ENCODE measurements at regions not wholly inside any gene's neighbourhood (a gene's known extent, or its start where the extent isn't known, plus 50 kb on each side); places are given as distances from the start of the nearest gene placed in this dataset.
"Not testable (repeated sequence)": the region's sequence is repeated elsewhere in the genome, so short reads cannot be mapped to it uniquely, and the experiment has no call there.

- no peak for DNase-seq
Measured at GRCh38 chr3:193805448-193805847, 212.4 kb downstream of the OPA1 start.

- no peak for DNase-seq
Measured at GRCh38 chr3:193808317-193808716, 215.3 kb downstream of the OPA1 start.

GRCh38 chr3:193809106-193809505, 216.1 kb downstream of the OPA1 start:
- DNase-seq, result no peak

- DNase-seq, result no peak
Measured at GRCh38 chr3:193812078-193812725, 219.2 kb downstream of the OPA1 start.

- DNase-seq, result no peak
Measured at GRCh38 chr3:193812791-193813500, 219.9 kb downstream of the OPA1 start.

- no peak for DNase-seq
Measured at GRCh38 chr3:193813501-193813830, 220.5 kb downstream of the OPA1 start.

GRCh38 chr3:193814166-193814892, 221.3 kb downstream of the OPA1 start:
- DNase-seq, result no peak

- DNase-seq, result no peak
Measured at GRCh38 chr3:193815246-193816027, 222.4 kb downstream of the OPA1 start.

- no peak for DNase-seq
Measured at GRCh38 chr3:193816028-193816395, 223.0 kb downstream of the OPA1 start.

GRCh38 chr3:193816656-193817311, 223.8 kb downstream of the OPA1 start:
- no peak for DNase-seq

GRCh38 chr3:193819117-193820010, 226.4 kb downstream of the OPA1 start:
- no peak for DNase-seq

GRCh38 chr3:193821151-193821668, 228.2 kb downstream of the OPA1 start:
- no peak for DNase-seq

- no peak for DNase-seq
Measured at GRCh38 chr3:193822492-193823212, 229.6 kb downstream of the OPA1 start.

GRCh38 chr3:193823213-193823605, 230.2 kb downstream of the OPA1 start:
- DNase-seq, result not testable (repeated sequence)

- no peak for DNase-seq
Measured at GRCh38 chr3:193824365-193824764, 231.4 kb downstream of the OPA1 start.

GRCh38 chr3:193825617-193826016, 232.6 kb downstream of the OPA1 start:
- no peak for DNase-seq

- DNase-seq, result no peak
Measured at GRCh38 chr3:193826159-193826795, 233.3 kb downstream of the OPA1 start.

GRCh38 chr3:193827040-193827669, 234.1 kb downstream of the OPA1 start:
- no peak for DNase-seq

GRCh38 chr3:193827871-193828270, 234.9 kb downstream of the OPA1 start:
- no peak for DNase-seq

GRCh38 chr3:193828477-193828876, 235.5 kb downstream of the OPA1 start:
- no peak for DNase-seq
